KMS-11 (cell line): ENCODE measurements at regions not wholly inside any gene's neighbourhood (a gene's known extent, or its start where the extent isn't known, plus 50 kb on each side); places are given as distances from the start of the nearest gene placed in this dataset.

Experiments used
- H2AFZ ChIP-seq: fragments of 200-600 bp; sonication (generic); 2 replicates; pipeline ENCODE4 v1.6.1; 2016; ENCODE audit warnings: antibody characterized with exemption, mixed run types, low read depth
- H3K27ac ChIP-seq: fragments of 200-600 bp; sonication (generic); 2 replicates; pipeline ENCODE4 v1.6.1; 2016; ENCODE audit warnings: mild to moderate bottlenecking, mixed run types
- H3K27me3 ChIP-seq: fragments of 200-600 bp; sonication (generic); 2 replicates; pipeline ENCODE4 v1.6.1; 2017; ENCODE audit warnings: mild to moderate bottlenecking, low read depth, mixed run types, moderate library complexity; ENCODE audit not compliant: insufficient read depth
- H3K36me3 ChIP-seq: fragments of 200-600 bp; sonication (generic); 2 replicates; pipeline ENCODE4 v1.6.1; 2017; ENCODE audit warnings: mild to moderate bottlenecking, mixed run types; ENCODE audit not compliant: insufficient read depth
- H3K4me1 ChIP-seq: fragments of 200-600 bp; sonication (generic); 2 replicates; pipeline ENCODE4 v1.6.1; 2016; ENCODE audit warnings: mild to moderate bottlenecking, low read depth, mixed run types; ENCODE audit not compliant: poor library complexity, severe bottlenecking
- H3K4me2 ChIP-seq: fragments of 200-600 bp; sonication (generic); 2 replicates; pipeline ENCODE4 v1.7.0; 2016; ENCODE audit warnings: mild to moderate bottlenecking, mixed run types
- H3K4me3 ChIP-seq: fragments of 200-600 bp; sonication (generic); IDR thresholded peaks from 2 replicates; pipeline ENCODE4 v1.6.1; 2017; ENCODE audit warnings: low read depth, low read length, mixed read lengths; ENCODE audit not compliant: insufficient read depth
- H3K79me2 ChIP-seq: fragments of 200-600 bp; sonication (generic); 2 replicates; pipeline ENCODE4 v1.6.1; 2016; ENCODE audit warnings: low read depth, mixed run types; ENCODE audit not compliant: insufficient read depth
- H3K9ac ChIP-seq: fragments of 200-600 bp; sonication (generic); 2 replicates; pipeline ENCODE4 v1.6.1; 2016; ENCODE audit warnings: mild to moderate bottlenecking, mixed run types
- H4K20me1 ChIP-seq: fragments of 200-600 bp; sonication (generic); 2 replicates; pipeline ENCODE4 v1.6.1; 2016; ENCODE audit warnings: mild to moderate bottlenecking, mixed run types; ENCODE audit not compliant: insufficient read depth
- TF ChIP-seq, protein P1 (sequence below): fragments of 200-600 bp; sonication (generic); conservative IDR thresholded peaks from 2 replicates; pipeline ENCODE4 v1.6.1; 2017; ENCODE audit warnings: low read depth, mild to moderate bottlenecking, antibody characterized with exemption, low read length, moderate library complexity, mixed read lengths

DNA sequence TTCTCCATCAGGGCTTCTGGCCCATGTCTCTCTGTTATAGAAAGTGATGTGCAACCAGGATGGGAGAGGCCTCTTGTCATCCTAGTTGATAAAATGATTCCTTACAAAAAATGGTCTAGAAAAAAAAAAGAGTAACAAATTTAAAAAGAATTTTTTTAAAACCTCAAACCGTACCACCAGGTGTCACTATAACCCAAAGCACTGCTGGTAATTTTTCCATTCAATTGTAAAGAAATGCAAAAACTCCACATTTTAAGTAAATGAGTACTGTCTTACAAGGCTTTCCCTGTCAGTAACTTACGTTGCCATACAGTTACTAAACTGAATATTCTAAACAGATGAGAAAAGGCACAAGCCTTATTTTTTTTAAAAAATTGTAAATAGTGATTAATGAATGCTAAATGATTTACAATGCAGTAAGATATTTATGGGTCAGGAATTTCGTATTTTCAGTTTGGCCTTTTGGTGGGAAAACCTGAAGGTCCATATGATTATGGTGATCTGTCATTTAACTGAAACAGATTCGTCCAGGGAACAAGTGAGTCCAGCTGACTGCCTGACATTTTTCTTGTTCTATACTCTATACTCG is 95.4 kb downstream of the OGFRL1 start:
- Histone ChIP-seq H4K20me1 (no peaks in the 10 kb centered on the region), H3K9ac (no peak overlapping the region), H3K4me2 (no peak overlapping the region), H3K27ac (no peak overlapping the region), H2AFZ (no peak overlapping the region), H3K27me3 (no peaks in the 10 kb centered on the region), H3K4me3 (no peak overlapping the region), H3K4me1 (peaks cover 6% of the 10 kb centered on the region), H3K36me3 (no peaks in the 10 kb centered on the region), H3K79me2 (no peaks in the 10 kb centered on the region)
- TF ChIP-seq, protein P1, sequence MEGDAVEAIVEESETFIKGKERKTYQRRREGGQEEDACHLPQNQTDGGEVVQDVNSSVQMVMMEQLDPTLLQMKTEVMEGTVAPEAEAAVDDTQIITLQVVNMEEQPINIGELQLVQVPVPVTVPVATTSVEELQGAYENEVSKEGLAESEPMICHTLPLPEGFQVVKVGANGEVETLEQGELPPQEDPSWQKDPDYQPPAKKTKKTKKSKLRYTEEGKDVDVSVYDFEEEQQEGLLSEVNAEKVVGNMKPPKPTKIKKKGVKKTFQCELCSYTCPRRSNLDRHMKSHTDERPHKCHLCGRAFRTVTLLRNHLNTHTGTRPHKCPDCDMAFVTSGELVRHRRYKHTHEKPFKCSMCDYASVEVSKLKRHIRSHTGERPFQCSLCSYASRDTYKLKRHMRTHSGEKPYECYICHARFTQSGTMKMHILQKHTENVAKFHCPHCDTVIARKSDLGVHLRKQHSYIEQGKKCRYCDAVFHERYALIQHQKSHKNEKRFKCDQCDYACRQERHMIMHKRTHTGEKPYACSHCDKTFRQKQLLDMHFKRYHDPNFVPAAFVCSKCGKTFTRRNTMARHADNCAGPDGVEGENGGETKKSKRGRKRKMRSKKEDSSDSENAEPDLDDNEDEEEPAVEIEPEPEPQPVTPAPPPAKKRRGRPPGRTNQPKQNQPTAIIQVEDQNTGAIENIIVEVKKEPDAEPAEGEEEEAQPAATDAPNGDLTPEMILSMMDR = peak; percentile 86

DNA sequence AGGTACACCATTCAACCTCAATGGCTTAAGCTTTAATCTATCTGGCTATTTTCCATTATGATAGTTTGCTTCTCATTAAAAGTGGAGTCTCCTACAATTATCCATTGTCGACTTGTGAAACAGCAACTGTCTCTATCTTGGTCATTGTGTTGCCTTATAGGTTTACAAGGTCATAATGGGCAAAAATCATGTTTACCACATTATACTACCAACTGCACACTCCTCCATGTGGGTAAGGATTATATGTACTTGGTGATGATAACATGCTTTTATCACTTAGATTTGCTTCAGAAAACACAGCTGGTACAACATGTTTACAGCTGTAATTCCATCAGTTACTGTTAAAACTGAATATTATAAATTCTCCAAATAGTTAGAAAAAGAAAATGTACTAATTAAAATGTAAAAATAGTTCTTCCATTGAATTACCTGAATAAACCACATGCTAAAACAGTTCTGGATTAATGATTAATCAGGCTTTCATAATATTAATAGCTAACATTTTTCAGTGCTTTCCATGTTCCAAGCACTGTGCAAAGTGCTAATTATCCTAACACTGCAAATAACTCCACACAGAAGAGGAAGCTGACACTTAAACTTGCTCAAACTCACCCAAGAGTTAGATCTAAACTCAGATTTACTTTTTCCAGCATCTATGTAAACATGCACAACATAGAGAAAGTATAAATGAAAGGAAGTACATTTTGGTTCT is 96.7 kb downstream of the OGFRL1 start:
- no peaks in the 10 kb centered on the region for H4K20me1 ChIP-seq
- no peak overlapping the region for H2AFZ ChIP-seq
- H3K4me3 ChIP-seq = no peak overlapping the region
- no peak overlapping the region for H3K9ac ChIP-seq
- peaks cover 6% of the 10 kb centered on the region for H3K4me1 ChIP-seq
- no peaks in the 10 kb centered on the region for H3K36me3 ChIP-seq
- H3K27me3 ChIP-seq = no peaks in the 10 kb centered on the region
- no peak overlapping the region for H3K27ac ChIP-seq
- H3K4me2 ChIP-seq = no peak overlapping the region
- H3K79me2 ChIP-seq = no peaks in the 10 kb centered on the region
- TF ChIP-seq, protein P1 = no peak

- Histone ChIP-seq H3K4me2 (no peak overlapping the region), H3K36me3 (no peaks in the 10 kb centered on the region), H3K9ac (no peak overlapping the region), H3K79me2 (no peaks in the 10 kb centered on the region), H3K4me3 (no peak overlapping the region), H3K27me3 (no peaks in the 10 kb centered on the region), H3K27ac (no peak overlapping the region), H3K4me1 (peaks cover 6% of the 10 kb centered on the region), H2AFZ (no peak overlapping the region), H4K20me1 (no peaks in the 10 kb centered on the region)
- TF ChIP-seq, protein P1 = no peak
Observed at GRCh38 chr6:71386215-71386614, 97.6 kb downstream of the OGFRL1 start.

DNA sequence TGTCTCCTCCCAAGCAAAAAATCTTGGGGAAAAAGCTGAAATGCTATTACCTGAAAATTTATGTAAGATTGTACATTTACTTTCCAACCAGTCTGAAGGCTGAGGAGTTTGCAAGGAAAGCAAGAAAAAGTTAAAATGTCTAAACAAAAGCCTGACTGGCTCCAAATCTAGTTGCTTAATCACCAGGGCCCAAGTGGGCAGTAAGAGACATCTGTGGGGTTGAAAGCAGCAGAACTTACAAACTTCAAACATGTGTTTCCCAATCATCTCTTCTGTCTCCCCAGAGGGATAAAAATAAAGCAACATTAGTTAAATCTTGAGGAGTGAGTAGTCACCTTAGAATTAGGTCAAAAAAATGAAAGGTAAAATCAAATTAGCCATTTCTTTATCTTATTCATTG is 98.6 kb downstream of the OGFRL1 start:
- Histone ChIP-seq H2AFZ (no peak overlapping the region), H3K36me3 (no peaks in the 10 kb centered on the region), H3K4me2 (no peak overlapping the region), H3K4me1 (peaks cover 6% of the 10 kb centered on the region), H4K20me1 (no peaks in the 10 kb centered on the region), H3K27ac (no peak overlapping the region), H3K27me3 (no peaks in the 10 kb centered on the region), H3K4me3 (no peak overlapping the region), H3K9ac (no peak overlapping the region), H3K79me2 (no peaks in the 10 kb centered on the region)
- TF ChIP-seq, protein P1 = no peak
